ENCODE measurements at regions not wholly inside any gene's neighbourhood (a gene's known extent, or its start where the extent isn't known, plus 50 kb on each side); places are given as distances from the start of the nearest gene placed in this dataset.
A peak's percentile ranks its signal among the peaks of the same experiment; 100 is the strongest.
"Not testable (repeated sequence)": the region's sequence is repeated elsewhere in the genome, so short reads cannot be mapped to it uniquely, and the experiment has no call there.

DNA sequence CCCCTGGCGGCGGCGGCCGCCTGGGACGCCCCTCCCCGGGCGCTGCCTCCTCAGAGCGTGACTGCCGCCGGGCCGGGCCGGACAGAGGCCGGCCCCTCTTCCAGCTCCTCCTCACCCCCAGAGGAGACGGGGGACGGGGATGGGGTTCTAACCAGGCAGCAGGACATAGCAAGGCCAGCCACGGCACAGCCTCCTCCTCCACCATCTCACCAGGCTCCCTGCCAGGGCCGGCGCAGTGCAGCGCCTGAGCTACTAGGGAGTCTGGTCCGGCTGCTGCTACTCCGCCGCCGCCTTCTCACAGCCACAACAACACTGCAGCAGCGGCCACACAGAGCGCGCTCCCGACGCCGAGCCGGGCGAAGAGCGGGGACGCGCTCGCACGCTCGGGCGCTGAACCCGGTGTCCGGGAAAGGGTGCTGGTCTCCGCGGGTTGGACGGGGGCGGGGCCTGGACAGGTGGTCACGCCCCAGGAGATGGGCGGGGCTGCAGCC lies 112.3 kb downstream of the POTEC start:
- DNase-seq = peak; percentile 57
- CTCF ChIA-PET; H3K9me3 Mint-ChIP-seq (ENCODE audit: low read depth, unreplicated experiment); H3K36me3 Mint-ChIP-seq (ENCODE audit: insufficient read depth, unreplicated experiment); BruUV-seq (replicated peaks); H3K27me3 Mint-ChIP-seq (ENCODE audit: unreplicated experiment); H3K4me1 Mint-ChIP-seq (ENCODE audit: low read depth, unreplicated experiment); intact Hi-C loops (cut with micrococcal nuclease; ENCODE audit: unreplicated experiment); H3K27ac Mint-ChIP-seq (ENCODE audit: unreplicated experiment): not testable (repeated sequence)
- peak overlapping the region; percentile 84 for H3K4me3 Mint-ChIP-seq (ENCODE audit: low read depth, unreplicated experiment)

GRCh38 chr18:14415806-14416205 lies 127.6 kb downstream of the POTEC start:
- BruUV-seq (replicated peaks); H3K36me3 Mint-ChIP-seq (ENCODE audit: insufficient read depth, unreplicated experiment); CTCF ChIA-PET; intact Hi-C loops (cut with micrococcal nuclease; ENCODE audit: unreplicated experiment); H3K4me3 Mint-ChIP-seq (ENCODE audit: low read depth, unreplicated experiment); H3K4me1 Mint-ChIP-seq (ENCODE audit: low read depth, unreplicated experiment); H3K9me3 Mint-ChIP-seq (ENCODE audit: low read depth, unreplicated experiment); H3K27ac Mint-ChIP-seq (ENCODE audit: unreplicated experiment); H3K27me3 Mint-ChIP-seq (ENCODE audit: unreplicated experiment): not testable (repeated sequence)
- DNase-seq = peak; percentile 17

DNA sequence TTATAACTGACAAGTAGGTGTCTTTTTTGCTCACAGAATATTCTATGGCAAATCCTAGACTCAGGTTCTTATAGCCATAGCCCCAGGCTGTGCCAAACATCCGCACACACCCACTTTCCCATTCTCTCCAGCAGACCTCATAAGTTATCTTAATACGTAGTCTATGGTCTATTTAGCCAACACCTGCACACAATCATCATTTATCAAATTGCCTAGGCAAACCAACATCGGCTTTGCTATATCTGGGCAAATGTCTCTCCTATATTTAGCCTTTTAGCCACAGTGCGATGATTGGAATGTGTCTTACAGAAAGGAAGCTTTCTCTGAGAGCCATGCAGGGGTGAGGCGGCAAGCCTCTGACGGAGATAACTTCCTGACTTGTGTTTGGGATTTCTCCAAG lies 128.0 kb downstream of the POTEC start:
- H3K4me1 Mint-ChIP-seq (ENCODE audit: low read depth, unreplicated experiment); BruUV-seq (replicated peaks); CTCF ChIA-PET; H3K27ac Mint-ChIP-seq (ENCODE audit: unreplicated experiment); intact Hi-C loops (cut with micrococcal nuclease; ENCODE audit: unreplicated experiment); H3K9me3 Mint-ChIP-seq (ENCODE audit: low read depth, unreplicated experiment); H3K36me3 Mint-ChIP-seq (ENCODE audit: insufficient read depth, unreplicated experiment); H3K27me3 Mint-ChIP-seq (ENCODE audit: unreplicated experiment); H3K4me3 Mint-ChIP-seq (ENCODE audit: low read depth, unreplicated experiment); DNase-seq: not testable (repeated sequence)

DNA sequence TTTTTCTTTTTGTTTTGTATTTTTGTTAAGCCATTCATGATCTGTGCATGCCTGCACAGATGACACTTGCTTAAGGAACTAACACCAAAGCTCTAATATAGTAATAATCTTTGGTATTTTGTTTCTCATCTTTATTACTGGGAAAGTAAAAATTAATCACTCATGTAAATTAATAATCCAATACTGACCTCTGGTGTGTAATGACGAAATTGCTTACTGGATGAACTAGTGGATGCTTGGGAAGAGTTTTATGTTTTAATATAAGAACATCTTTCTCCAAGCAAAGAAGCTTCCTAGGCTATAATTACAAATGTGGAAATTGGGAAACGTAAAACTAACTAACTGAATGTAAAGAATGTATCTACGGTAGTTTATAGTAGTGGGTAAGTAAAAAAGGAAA lies 147.9 kb downstream of the POTEC start:
- H3K9me3 Mint-ChIP-seq (ENCODE audit: low read depth, unreplicated experiment); BruUV-seq (replicated peaks); DNase-seq; H3K27ac Mint-ChIP-seq (ENCODE audit: unreplicated experiment); H3K36me3 Mint-ChIP-seq (ENCODE audit: insufficient read depth, unreplicated experiment); CTCF ChIA-PET; H3K4me1 Mint-ChIP-seq (ENCODE audit: low read depth, unreplicated experiment); H3K4me3 Mint-ChIP-seq (ENCODE audit: low read depth, unreplicated experiment): not testable (repeated sequence)
- peaks cover 18% of the 10 kb centered on the region for H3K27me3 Mint-ChIP-seq (ENCODE audit: unreplicated experiment)
- intact Hi-C loops (cut with micrococcal nuclease; ENCODE audit: unreplicated experiment) = loop anchor here (5.0 kb wide), 1 partner anchor 563 kb away; no protein-coding TSS in a partner anchor

- not testable (repeated sequence) for H3K4me3 Mint-ChIP-seq (ENCODE audit: low read depth, unreplicated experiment); BruUV-seq (replicated peaks)
These were observed 149.8 kb downstream of the POTEC start for GRCh38 chr18:14393563-14394103.

GRCh38 chr18:14392604-14393003 lies 150.8 kb downstream of the POTEC start:
- H3K4me1 Mint-ChIP-seq (ENCODE audit: low read depth, unreplicated experiment); BruUV-seq (replicated peaks); H3K4me3 Mint-ChIP-seq (ENCODE audit: low read depth, unreplicated experiment); H3K9me3 Mint-ChIP-seq (ENCODE audit: low read depth, unreplicated experiment); intact Hi-C loops (cut with micrococcal nuclease; ENCODE audit: unreplicated experiment); H3K27ac Mint-ChIP-seq (ENCODE audit: unreplicated experiment); H3K36me3 Mint-ChIP-seq (ENCODE audit: insufficient read depth, unreplicated experiment); DNase-seq: not testable (repeated sequence)
- CTCF ChIA-PET = interaction anchor here (0.6 kb wide), 1 partner anchor 509 kb away, joined by 3 read pairs; no protein-coding TSS in a partner anchor
- peaks cover 16% of the 10 kb centered on the region for H3K27me3 Mint-ChIP-seq (ENCODE audit: unreplicated experiment)

More at GRCh38 chr18:14393563-14394103, 149.8 kb downstream of the POTEC start:
- H3K27ac Mint-ChIP-seq (ENCODE audit: unreplicated experiment); H3K9me3 Mint-ChIP-seq (ENCODE audit: low read depth, unreplicated experiment); H3K36me3 Mint-ChIP-seq (ENCODE audit: insufficient read depth, unreplicated experiment); DNase-seq; intact Hi-C loops (cut with micrococcal nuclease; ENCODE audit: unreplicated experiment); CTCF ChIA-PET; H3K4me1 Mint-ChIP-seq (ENCODE audit: low read depth, unreplicated experiment): not testable (repeated sequence)
- H3K27me3 Mint-ChIP-seq (ENCODE audit: unreplicated experiment) = peaks cover 18% of the 10 kb centered on the region

GRCh38 chr18:14384961-14385360 lies 158.4 kb downstream of the POTEC start:
- DNase-seq; CTCF ChIA-PET; H3K4me3 Mint-ChIP-seq (ENCODE audit: low read depth, unreplicated experiment); H3K36me3 Mint-ChIP-seq (ENCODE audit: insufficient read depth, unreplicated experiment); H3K9me3 Mint-ChIP-seq (ENCODE audit: low read depth, unreplicated experiment); H3K4me1 Mint-ChIP-seq (ENCODE audit: low read depth, unreplicated experiment); H3K27ac Mint-ChIP-seq (ENCODE audit: unreplicated experiment); intact Hi-C loops (cut with micrococcal nuclease; ENCODE audit: unreplicated experiment); BruUV-seq (replicated peaks); H3K27me3 Mint-ChIP-seq (ENCODE audit: unreplicated experiment): not testable (repeated sequence)

- H3K36me3 Mint-ChIP-seq (ENCODE audit: insufficient read depth, unreplicated experiment); BruUV-seq (replicated peaks); DNase-seq; CTCF ChIA-PET; intact Hi-C loops (cut with micrococcal nuclease; ENCODE audit: unreplicated experiment); H3K4me1 Mint-ChIP-seq (ENCODE audit: low read depth, unreplicated experiment); H3K4me3 Mint-ChIP-seq (ENCODE audit: low read depth, unreplicated experiment); H3K27ac Mint-ChIP-seq (ENCODE audit: unreplicated experiment); H3K9me3 Mint-ChIP-seq (ENCODE audit: low read depth, unreplicated experiment): not testable (repeated sequence)
- peaks cover 11% of the 10 kb centered on the region for H3K27me3 Mint-ChIP-seq (ENCODE audit: unreplicated experiment)
These were observed 160.7 kb downstream of the POTEC start for GRCh38 chr18:14382666-14383065.

DNA sequence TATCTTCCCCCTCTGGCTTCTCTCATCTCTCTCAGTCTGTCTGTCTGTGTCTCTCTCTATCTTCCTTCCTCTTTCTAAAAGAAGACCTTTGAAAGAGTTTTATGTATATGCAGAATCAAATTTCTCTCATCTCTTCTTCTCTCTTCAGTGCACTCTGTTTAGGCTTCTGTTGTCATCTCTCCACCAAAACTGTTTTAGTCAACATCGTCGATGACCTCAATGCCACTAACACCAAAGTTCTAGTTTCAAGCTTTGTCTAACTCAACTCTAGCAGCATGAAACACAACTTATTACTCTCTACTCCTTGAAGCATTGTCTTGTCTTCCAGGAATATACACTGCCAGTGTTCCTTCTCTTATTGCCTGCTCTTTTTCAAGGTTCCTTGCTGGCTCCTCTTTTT lies 163.9 kb downstream of the POTEC start:
- H3K4me1 Mint-ChIP-seq (ENCODE audit: low read depth, unreplicated experiment); H3K9me3 Mint-ChIP-seq (ENCODE audit: low read depth, unreplicated experiment); H3K27ac Mint-ChIP-seq (ENCODE audit: unreplicated experiment); CTCF ChIA-PET; DNase-seq; BruUV-seq (replicated peaks); intact Hi-C loops (cut with micrococcal nuclease; ENCODE audit: unreplicated experiment); H3K36me3 Mint-ChIP-seq (ENCODE audit: insufficient read depth, unreplicated experiment); H3K4me3 Mint-ChIP-seq (ENCODE audit: low read depth, unreplicated experiment): not testable (repeated sequence)
- H3K27me3 Mint-ChIP-seq (ENCODE audit: unreplicated experiment) = peaks cover 11% of the 10 kb centered on the region

- CTCF ChIA-PET; BruUV-seq (replicated peaks): not testable (repeated sequence)
These were observed 165.0 kb downstream of the POTEC start for GRCh38 chr18:14378376-14378775.

More at GRCh38 chr18:14378376-14378775, 165.0 kb downstream of the POTEC start:
- H3K9me3 Mint-ChIP-seq (ENCODE audit: low read depth, unreplicated experiment); H3K36me3 Mint-ChIP-seq (ENCODE audit: insufficient read depth, unreplicated experiment); intact Hi-C loops (cut with micrococcal nuclease; ENCODE audit: unreplicated experiment); H3K27ac Mint-ChIP-seq (ENCODE audit: unreplicated experiment); DNase-seq; H3K4me1 Mint-ChIP-seq (ENCODE audit: low read depth, unreplicated experiment); H3K4me3 Mint-ChIP-seq (ENCODE audit: low read depth, unreplicated experiment): not testable (repeated sequence)
- H3K27me3 Mint-ChIP-seq (ENCODE audit: unreplicated experiment) = peaks cover 11% of the 10 kb centered on the region

All from Calu3 (cell line).